Activated CD4-positive, alpha-beta T cell treated with anti-CD3 and anti-CD28 coated beads for 24 hours (primary cell): ENCODE measurements at regions not wholly inside any gene's neighbourhood (a gene's known extent, or its start where the extent isn't known, plus 50 kb on each side); places are given as distances from the start of the nearest gene placed in this dataset.
"Not testable (repeated sequence)": the region's sequence is repeated elsewhere in the genome, so short reads cannot be mapped to it uniquely, and the experiment has no call there.

Experiments
- DNase-seq, 2 donors: peaks; one replicate each; pipeline ENCODE4 v3.0.0-alpha.2; 2020; ENCODE audit warnings: low read depth in 2 of 2

GRCh38 chr1:182227864-182228547 is 163.6 kb downstream of the GLUL start:
- DNase-seq, result no peak

- no peak for DNase-seq
Observed at GRCh38 chr1:182226618-182227017, 165.0 kb downstream of the GLUL start.

DNA sequence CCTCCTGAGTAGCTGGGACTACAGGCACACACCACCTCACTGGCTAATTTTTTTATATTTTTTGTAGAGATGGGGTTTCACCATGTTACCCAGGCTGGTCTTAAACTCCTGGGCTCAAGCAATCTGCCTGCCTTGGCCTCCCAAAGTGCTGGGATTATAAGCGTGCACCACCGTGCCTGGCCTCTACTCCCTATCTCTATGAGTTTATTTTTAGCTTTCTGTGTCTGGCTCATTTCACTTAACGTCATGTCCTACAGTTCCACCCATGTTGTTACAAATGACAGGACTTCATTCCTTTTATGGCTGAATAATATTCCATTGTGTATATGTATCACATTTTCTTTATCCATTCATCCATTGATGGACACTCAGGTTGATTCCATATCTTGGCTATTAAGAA is 164.2 kb upstream of the ZNF648 start:
- not testable (repeated sequence) for DNase-seq

- DNase-seq, result not testable (repeated sequence)
Observed at GRCh38 chr1:182221990-182222389, 160.5 kb upstream of the ZNF648 start.

GRCh38 chr1:182221367-182221766 is 159.9 kb upstream of the ZNF648 start:
- not testable (repeated sequence) for DNase-seq

DNA sequence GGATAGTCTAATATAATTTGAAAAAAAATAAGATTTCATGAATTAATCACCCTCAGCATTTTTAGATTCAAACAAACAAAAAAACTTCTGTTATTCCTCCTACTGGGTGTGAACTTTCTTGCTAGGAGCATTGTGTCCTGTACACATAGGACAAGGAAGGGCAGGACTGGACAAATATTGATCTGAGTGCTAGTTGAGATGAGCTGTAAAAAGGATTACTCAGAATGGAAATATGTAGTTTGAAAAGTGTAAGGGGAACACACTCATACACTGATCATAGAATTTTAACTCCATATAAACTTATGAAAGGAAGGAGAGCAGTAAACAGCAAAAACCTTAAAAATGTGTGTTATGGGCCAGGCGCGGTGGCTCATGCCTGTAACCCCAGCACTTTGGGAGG is 156.5 kb upstream of the ZNF648 start:
- no peak for DNase-seq

DNA sequence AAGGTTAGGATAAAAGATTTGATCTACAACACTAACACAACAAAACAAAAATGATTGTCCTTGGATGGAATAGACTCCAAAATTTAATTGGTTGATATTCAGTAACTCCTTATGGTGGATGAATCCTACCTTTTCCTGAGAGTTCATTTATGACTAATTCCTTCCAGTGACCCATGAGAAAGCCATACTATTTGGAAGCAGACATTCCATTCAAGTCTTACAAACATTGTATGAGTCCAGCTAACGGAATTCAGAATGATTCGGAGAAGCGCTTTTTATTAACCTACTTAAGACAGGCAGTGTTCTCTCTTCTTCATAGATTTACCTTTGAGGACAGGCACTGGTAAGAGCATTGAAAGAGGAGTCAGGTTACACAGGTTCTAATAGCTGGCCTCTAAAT is 155.6 kb upstream of the ZNF648 start:
- no peak for DNase-seq

- no peak for DNase-seq
Observed at GRCh38 chr1:182215764-182216163, 154.3 kb upstream of the ZNF648 start.

DNA sequence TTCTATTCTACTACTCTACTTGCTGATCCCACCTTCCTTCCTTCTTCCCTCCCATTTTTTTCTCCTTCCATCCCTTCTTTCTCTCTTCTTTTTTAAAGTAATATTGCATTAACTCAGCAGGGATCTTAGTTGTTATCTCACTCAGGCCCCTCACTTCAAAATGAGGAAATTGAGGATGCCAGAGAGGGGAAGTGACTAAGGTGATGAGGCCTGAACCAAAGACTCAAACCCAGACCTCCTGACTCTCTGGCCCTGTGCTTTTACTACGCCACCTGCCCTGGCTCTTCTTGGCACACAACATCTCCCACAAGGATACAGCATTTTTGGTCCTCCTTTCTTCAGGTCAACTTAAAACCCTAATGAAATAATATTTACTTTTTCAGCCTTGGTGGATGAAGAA is 151.7 kb upstream of the ZNF648 start:
- DNase-seq, result no peak

- DNase-seq, result no peak
Observed at GRCh38 chr1:182211386-182211785, 149.9 kb upstream of the ZNF648 start.

DNA sequence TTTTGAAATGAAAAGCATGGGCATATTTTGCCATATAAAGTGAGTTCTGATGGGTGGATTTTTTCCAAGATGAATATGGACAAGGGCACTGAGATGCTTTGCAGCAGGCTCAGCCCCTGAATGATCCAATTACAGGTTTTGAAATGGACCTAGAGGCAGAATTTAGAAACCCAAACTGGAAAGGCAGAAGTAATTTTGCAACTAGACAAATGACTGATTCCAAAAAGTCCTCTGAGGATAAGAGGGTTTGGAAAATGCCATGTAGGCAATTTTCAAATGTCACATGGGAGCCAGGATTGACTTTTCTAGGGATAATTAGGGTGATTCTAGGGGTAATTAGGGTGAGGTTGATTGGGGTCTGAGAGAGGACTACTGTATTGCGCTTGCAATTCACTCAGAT is 148.9 kb upstream of the ZNF648 start:
- no peak for DNase-seq

GRCh38 chr1:182207300-182207699 is 145.8 kb upstream of the ZNF648 start:
- no peak for DNase-seq

DNA sequence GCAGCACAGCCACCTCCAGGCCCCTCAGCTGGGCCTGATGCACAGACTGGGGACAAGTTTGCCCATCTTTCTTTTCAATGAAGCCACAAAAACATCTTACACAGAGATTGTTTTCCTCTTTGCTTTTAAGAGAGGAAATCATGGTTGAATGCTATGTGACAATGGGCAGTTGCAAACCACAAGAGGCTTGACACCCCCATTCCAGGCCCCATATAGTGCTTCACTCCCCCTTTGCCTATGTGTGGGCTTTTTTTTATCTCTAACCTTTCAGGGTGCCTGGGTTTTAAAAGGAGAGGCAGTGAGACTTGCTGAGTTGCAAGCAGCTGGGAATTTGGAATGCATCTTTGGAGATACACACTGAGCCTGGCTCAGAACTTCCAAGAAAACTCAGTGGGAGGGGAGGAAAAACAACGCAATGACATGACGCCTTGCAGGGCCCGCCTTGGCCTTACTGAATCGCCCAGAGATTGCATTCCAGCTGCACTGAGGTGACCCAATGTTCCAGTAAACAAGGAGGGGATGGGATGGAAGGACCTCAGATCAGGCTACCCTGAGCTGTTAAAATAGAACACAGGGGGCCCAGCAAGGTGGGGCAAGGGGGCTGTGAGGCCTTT is 145.2 kb upstream of the ZNF648 start:
- no peak for DNase-seq

- DNase-seq, result no peak
Observed at GRCh38 chr1:182205351-182206022, 144.0 kb upstream of the ZNF648 start.

DNA sequence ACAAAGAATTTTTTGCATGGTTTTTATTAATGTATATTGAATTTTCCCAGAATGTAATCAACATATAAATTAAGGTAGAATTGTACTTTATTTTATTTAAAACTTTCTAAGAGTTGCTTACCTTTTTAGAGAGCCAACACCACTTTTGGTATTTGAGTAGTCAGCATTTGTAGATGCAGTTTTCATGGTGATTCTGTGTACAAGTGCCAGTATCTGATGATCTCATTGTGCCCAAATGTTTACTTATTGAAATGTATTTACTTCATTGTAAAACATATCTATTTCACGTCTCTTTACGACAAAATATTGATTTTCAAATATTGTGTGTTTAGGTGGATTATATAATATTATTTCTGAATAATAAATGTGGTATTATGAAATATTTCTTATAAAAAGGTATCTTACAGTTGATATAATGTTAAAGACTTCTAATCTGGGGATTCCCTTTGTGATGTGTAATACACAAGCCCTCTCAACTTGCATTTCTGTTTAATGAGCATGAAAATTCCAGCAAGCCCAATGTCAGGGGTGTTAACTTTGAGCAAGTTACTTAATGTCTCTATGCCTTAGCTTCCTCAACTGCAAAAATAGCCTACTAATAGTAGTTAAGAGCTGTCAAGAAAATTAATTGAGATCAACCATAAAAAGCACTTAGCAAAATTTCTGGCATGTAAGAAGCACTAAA is 141.8 kb upstream of the ZNF648 start:
- no peak for DNase-seq

DNA sequence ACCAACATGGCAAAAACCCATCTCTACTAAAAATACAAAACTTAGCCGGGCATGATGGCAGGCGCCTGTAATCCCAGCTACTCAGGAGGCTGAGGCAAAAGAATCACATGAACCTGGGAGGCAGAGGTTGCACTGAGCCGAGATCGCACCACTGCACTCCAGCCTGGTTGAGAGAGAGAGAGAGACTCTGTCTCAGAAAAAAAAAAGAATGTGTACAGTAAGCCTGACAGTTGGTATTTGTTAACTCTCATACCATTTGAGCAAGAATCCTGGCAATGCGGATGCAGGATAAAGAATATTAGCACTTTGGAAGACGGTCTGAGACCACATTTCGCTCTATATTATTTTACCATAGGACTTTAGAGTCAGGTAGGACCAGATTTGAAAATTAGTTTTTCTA is 140.0 kb upstream of the ZNF648 start:
- DNase-seq, result not testable (repeated sequence)

DNA sequence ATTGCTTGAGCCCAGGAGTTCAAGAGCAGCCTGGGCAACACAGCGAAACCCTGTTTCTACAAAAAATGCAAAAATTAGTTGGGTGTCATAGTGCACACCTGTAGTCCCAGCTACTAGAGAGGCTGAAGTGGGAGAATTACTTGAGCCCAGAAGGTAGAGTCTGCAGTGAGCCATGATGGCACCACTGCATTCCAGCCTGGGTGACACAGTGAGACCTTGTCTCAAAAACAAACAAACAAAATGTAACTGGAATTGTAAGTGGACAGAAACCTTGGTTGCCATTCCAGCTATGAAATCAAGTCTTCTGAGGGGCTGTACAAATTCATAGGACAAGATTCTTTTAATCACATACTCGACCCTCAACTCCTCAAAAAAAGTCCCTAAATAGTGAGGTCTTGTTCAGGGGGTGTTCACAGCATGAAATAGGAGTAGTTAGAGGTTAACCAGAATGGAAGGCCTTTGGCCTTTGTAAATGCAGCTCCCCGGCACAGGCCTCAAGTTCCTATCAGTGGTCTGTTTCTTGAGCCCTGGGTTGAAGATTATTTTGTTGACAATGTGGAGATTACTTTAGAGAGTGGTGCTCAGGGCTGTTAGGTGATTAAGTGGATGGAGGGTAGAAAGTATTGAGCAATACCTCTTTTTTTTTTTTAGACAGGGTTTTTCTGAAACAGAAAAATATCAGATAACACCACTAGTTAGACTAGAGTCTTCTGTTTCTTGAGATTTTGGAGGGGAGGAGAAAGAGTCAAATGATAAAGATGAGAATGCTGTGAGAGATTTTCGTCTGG is 138.7 kb upstream of the ZNF648 start:
- DNase-seq, result no peak

DNA sequence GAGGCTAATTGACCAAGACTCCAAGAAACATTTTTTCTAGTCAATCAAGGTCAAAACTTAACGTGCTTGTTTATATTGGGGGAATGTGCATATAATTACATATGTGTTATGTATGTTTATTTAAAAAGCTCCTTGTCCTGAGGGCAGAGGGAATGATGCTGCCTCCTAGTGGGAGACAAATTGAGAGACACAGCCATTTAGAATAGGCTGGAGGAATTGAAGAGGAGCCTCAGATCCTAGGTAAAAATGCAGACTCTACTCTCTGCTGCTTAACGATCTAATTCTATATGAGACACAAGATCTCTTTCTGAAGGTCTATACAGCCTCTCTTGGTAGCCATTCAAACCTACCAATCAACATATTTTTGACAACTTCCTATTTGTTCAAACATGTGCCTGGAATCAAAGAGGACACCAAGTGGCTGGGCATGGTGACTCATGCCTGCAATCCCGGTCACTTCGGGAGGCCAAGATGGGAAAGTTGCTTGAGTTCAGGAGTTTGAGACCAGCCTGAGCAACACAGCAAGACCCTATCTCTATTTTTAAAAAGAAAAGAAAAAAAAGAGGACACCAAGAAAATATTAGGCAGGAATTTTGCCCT is 136.6 kb upstream of the ZNF648 start:
- no peak for DNase-seq

DNA sequence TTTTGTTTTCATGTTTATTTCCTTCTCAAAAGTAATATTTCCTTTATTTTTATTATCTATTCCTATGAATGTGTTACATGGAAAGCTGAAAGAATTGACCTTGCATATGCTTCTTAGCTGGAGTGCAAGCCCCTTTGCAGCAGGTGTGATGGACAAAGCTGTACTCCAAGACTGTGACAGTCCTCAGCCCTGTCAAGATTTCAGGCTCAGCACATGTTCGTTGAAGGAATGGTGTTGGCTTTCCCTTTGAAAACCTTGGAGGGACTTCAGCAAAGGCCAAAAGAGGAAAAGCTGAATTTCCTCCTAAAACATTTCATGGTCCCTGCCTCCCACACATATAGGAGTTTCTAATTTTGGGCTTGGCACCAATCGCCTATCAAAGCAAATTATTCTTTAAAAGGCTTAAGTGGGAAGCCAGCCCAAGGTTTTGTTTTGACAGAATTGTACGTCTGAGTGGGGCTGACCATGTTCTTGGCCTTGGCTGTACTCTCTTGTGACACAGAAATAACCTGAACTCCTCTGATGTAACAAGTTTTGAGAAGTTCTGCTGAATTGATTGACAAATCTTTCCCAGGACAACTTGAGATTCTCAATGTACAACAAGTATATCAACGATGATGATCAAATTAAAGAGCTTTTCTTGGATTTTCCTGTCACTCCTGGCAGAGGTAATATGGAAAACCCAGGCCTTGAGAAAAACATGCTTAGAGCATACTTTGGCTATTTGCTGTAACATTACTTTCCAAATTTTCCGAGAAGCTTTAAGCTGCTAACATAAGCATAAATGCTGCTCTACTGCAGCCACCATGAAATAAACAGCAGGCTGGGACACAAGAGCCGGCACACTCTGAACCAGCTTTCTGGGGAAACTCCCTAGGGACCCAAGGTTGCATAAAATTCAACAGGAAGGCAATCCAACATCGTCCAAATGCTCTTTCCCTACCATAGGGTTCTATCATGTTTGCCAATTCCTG is 135.7 kb upstream of the ZNF648 start:
- DNase-seq, result no peak

- no peak for DNase-seq
Observed at GRCh38 chr1:182195733-182196132, 134.2 kb upstream of the ZNF648 start.
